GM12873 (cell line): ENCODE measurements at regions not wholly inside any gene's neighbourhood (a gene's known extent, or its start where the extent isn't known, plus 50 kb on each side); places are given as distances from the start of the nearest gene placed in this dataset.

ENCODE experiments used
- CTCF ChIP-seq: IDR thresholded peaks from 2 replicates; pipeline ENCODE4 v1.5.1; 2012; ENCODE audit warnings: low read depth, mild to moderate bottlenecking, moderate library complexity, low read length, control low read depth; ENCODE audit not compliant: insufficient read depth; ENCODE audit errors: missing control alignments

GRCh38 chr1:60458111-60458510 is 384.5 kb upstream of the C1orf87 start:
- no peak for TF ChIP-seq CTCF

- TF ChIP-seq CTCF, result no peak
Measured at GRCh38 chr1:60449876-60450275, 376.3 kb upstream of the C1orf87 start.

- no peak for TF ChIP-seq CTCF
Measured at GRCh38 chr1:60448850-60449249, 375.3 kb upstream of the C1orf87 start.

- TF ChIP-seq CTCF, result no peak
Measured at GRCh38 chr1:60444680-60445079, 371.1 kb upstream of the C1orf87 start.

GRCh38 chr1:60436186-60436585 is 362.6 kb upstream of the C1orf87 start:
- no peak for TF ChIP-seq CTCF

GRCh38 chr1:60431593-60431992 is 358.0 kb upstream of the C1orf87 start:
- no peak for TF ChIP-seq CTCF

- no peak for TF ChIP-seq CTCF
Measured at GRCh38 chr1:60430375-60430774, 356.8 kb upstream of the C1orf87 start.
